Loucy (cell line): ENCODE measurements at regions not wholly inside any gene's neighbourhood (a gene's known extent, or its start where the extent isn't known, plus 50 kb on each side); places are given as distances from the start of the nearest gene placed in this dataset.

Experiments
- CTCF ChIP-seq: fragments of 200-600 bp; sonication (generic); conservative IDR thresholded peaks from 2 replicates; pipeline ENCODE4 v1.5.1; 2014; ENCODE audit warnings: mild to moderate bottlenecking, antibody characterized with exemption, low read length
- EZH2phosphoT487 ChIP-seq: fragments of 200-600 bp; IDR thresholded peaks from 2 replicates; pipeline ENCODE4 v1.6.1; 2018; ENCODE audit warnings: antibody characterized with exemption, mild to moderate bottlenecking, moderate library complexity, borderline replicate concordance

- no peak for TF ChIP-seq CTCF
- TF ChIP-seq EZH2phosphoT487: no peak
These were observed 317.3 kb downstream of the ZNF536 start for GRCh38 chr19:30689474-30689873.
